OCI-LY3 (cell line): ENCODE measurements at regions not wholly inside any gene's neighbourhood (a gene's known extent, or its start where the extent isn't known, plus 50 kb on each side); places are given as distances from the start of the nearest gene placed in this dataset.

Experiments
- CTCF ChIP-seq: fragments of 200-600, 300-600 bp; sonication (generic); IDR thresholded peaks from 2 replicates; pipeline ENCODE4 v1.5.1; 2014; ENCODE audit warnings: antibody characterized with exemption, low read length, low read depth
- EZH2phosphoT487 ChIP-seq: fragments of 200-600 bp; shearing (Covaris generic); IDR thresholded peaks from 2 replicates; pipeline ENCODE4 v1.6.1; 2018; ENCODE audit warnings: antibody characterized with exemption, mixed run types, low read depth

DNA sequence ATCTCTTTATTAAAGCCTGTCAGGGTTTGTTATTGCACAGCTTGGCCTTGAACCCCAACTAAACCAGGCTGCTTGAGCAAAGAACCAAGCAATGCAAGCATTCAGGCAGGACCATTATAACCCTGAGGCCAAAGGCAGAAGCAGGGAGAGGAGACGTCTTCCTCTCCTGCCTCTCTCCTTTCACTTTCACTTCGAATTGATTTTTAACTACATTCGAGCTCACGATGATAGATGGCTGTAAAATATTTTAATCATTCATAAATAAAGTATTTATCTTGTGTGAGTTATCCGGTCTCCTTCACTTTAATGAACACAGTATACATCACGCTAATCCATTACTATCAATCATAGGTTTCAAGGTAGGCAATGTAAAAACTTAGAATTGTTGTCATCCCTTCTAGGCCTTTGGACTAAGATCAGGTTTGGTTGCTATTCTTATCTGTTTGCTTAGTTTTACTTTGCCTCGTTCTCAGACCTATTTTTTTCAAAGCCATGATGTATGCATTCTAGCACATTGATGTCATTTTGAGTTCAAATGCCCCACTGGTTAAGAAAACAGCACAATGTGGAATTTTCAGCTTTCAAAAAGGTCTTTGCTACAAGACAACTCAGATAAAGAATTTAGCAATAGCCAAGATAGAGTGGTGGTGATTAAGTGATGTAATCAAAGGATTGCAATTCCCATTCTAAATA lies 480.2 kb upstream of the RUNX1 start:
- TF ChIP-seq CTCF (no peak), EZH2phosphoT487 (no peak)
